Karpas-422 (cell line): ENCODE measurements at regions not wholly inside any gene's neighbourhood (a gene's known extent, or its start where the extent isn't known, plus 50 kb on each side); places are given as distances from the start of the nearest gene placed in this dataset.

Experiments used
- DNase-seq: peaks from one replicate; pipeline ENCODE4 v3.0.0-alpha.2; 2015
- H2AFZ ChIP-seq: fragments of 200-600 bp; sonication (generic); 2 replicates; pipeline ENCODE4 v1.6.1; 2014; ENCODE audit warnings: antibody characterized with exemption, low read length, mixed read lengths
- H3K27ac ChIP-seq: fragments of 200-600 bp; sonication (generic); 2 replicates; pipeline ENCODE4 v1.5.1; 2014; ENCODE audit warnings: mild to moderate bottlenecking, low read length, moderate library complexity
- H3K27me3 ChIP-seq: fragments of 200-600 bp; sonication (generic); 2 replicates; pipeline ENCODE4 v1.6.1; 2014; ENCODE audit warnings: low read length, mixed read lengths
- H3K36me3 ChIP-seq: fragments of 200-600 bp; sonication (generic); 2 replicates; pipeline ENCODE4 v1.6.1; 2014; ENCODE audit warnings: low read length, mixed read lengths; ENCODE audit not compliant: insufficient read depth
- H3K4me1 ChIP-seq: fragments of 200-600 bp; sonication (generic); 2 replicates; pipeline ENCODE4 v1.6.1; 2014; ENCODE audit warnings: mild to moderate bottlenecking, low read length, mixed read lengths
- H3K4me2 ChIP-seq: fragments of 200-600 bp; sonication (generic); 2 replicates; pipeline ENCODE4 v1.6.1; 2014; ENCODE audit warnings: low read length, low read depth, mild to moderate bottlenecking; ENCODE audit not compliant: poor library complexity, severe bottlenecking
- H3K4me3 ChIP-seq: fragments of 200-600 bp; sonication (generic); 2 replicates; pipeline ENCODE4 v1.5.1; 2014; ENCODE audit warnings: mild to moderate bottlenecking, antibody characterized with exemption, low read length, mixed read lengths
- H3K79me2 ChIP-seq: fragments of 200-600 bp; sonication (generic); 2 replicates; pipeline ENCODE4 v1.6.1; 2014; ENCODE audit warnings: mild to moderate bottlenecking, low read length, mixed read lengths
- H3K9ac ChIP-seq: fragments of 200-600 bp; sonication (generic); 2 replicates; pipeline ENCODE4 v1.6.0; 2014; ENCODE audit warnings: low read length
- H3K9me2 ChIP-seq: fragments of 200-600 bp; sonication (generic), shearing (Covaris generic); replicated peaks from 2 replicates; pipeline ENCODE4 v1.6.0; 2014; ENCODE audit warnings: mild to moderate bottlenecking, low read length, moderate library complexity; ENCODE audit not compliant: insufficient read depth
- H3K9me3 ChIP-seq: fragments of 300-700, 200-600 bp; sonication (generic); 2 replicates; pipeline ENCODE4 v1.6.1; 2014; ENCODE audit warnings: low read length, mixed read lengths
- H4K20me1 ChIP-seq: fragments of 200-600 bp; sonication (generic); 2 replicates; pipeline ENCODE4 v1.6.1; 2014; ENCODE audit warnings: mild to moderate bottlenecking, antibody characterized with exemption, low read length, low read depth; ENCODE audit not compliant: insufficient read depth

GRCh38 chr11:91625495-91625894 is 599.1 kb upstream of the FAT3 start:
- no peak for DNase-seq
- no peak overlapping the region for H2AFZ ChIP-seq
- H3K9ac ChIP-seq, result no peak overlapping the region
- no peaks in the 10 kb centered on the region for H3K4me1 ChIP-seq
- no peak overlapping the region for H3K27ac ChIP-seq
- no peaks in the 10 kb centered on the region for H3K27me3 ChIP-seq
- peaks cover 61% of the 10 kb centered on the region for H3K9me3 ChIP-seq
- no peak overlapping the region for H3K4me3 ChIP-seq
- H4K20me1 ChIP-seq, result no peaks in the 10 kb centered on the region
- no peaks in the 10 kb centered on the region for H3K79me2 ChIP-seq
- H3K36me3 ChIP-seq, result no peaks in the 10 kb centered on the region
- H3K4me2 ChIP-seq, result no peak overlapping the region
- H3K9me2 ChIP-seq, result no peaks in the 10 kb centered on the region

GRCh38 chr11:91624021-91624420 is 600.6 kb upstream of the FAT3 start:
- Histone ChIP-seq H3K27me3 (no peaks in the 10 kb centered on the region), H3K9me2 (no peaks in the 10 kb centered on the region), H3K9ac (no peak overlapping the region), H3K4me2 (no peak overlapping the region), H4K20me1 (no peaks in the 10 kb centered on the region), H3K27ac (no peak overlapping the region), H3K79me2 (no peaks in the 10 kb centered on the region), H3K36me3 (no peaks in the 10 kb centered on the region), H3K4me3 (no peak overlapping the region), H2AFZ (no peak overlapping the region), H3K4me1 (no peaks in the 10 kb centered on the region), H3K9me3 (peaks cover 68% of the 10 kb centered on the region)
- no peak for DNase-seq

GRCh38 chr11:91608677-91609076 is 615.9 kb upstream of the FAT3 start:
- Histone ChIP-seq H3K79me2 (no peaks in the 10 kb centered on the region), H3K9me3 (peaks cover 82% of the 10 kb centered on the region), H3K9me2 (no peaks in the 10 kb centered on the region), H4K20me1 (no peaks in the 10 kb centered on the region), H2AFZ (no peak overlapping the region), H3K4me2 (no peak overlapping the region), H3K27ac (no peak overlapping the region), H3K4me3 (no peak overlapping the region), H3K27me3 (no peaks in the 10 kb centered on the region), H3K36me3 (no peaks in the 10 kb centered on the region), H3K4me1 (no peaks in the 10 kb centered on the region), H3K9ac (no peak overlapping the region)
- no peak for DNase-seq

- no peak overlapping the region for H3K9ac ChIP-seq
- H3K27ac ChIP-seq, result no peak overlapping the region
- H2AFZ ChIP-seq, result no peak overlapping the region
- no peaks in the 10 kb centered on the region for H3K9me2 ChIP-seq
- no peaks in the 10 kb centered on the region for H3K79me2 ChIP-seq
- H3K4me1 ChIP-seq, result no peaks in the 10 kb centered on the region
- no peaks in the 10 kb centered on the region for H3K27me3 ChIP-seq
- H3K4me3 ChIP-seq, result no peak overlapping the region
- DNase-seq, result no peak
- no peaks in the 10 kb centered on the region for H4K20me1 ChIP-seq
- H3K4me2 ChIP-seq, result no peak overlapping the region
- H3K36me3 ChIP-seq, result no peaks in the 10 kb centered on the region
- peaks cover 85% of the 10 kb centered on the region for H3K9me3 ChIP-seq
These were observed 628.5 kb upstream of the FAT3 start for GRCh38 chr11:91596111-91596510.

- H3K4me1 ChIP-seq, result no peaks in the 10 kb centered on the region
- no peaks in the 10 kb centered on the region for H3K27me3 ChIP-seq
- H4K20me1 ChIP-seq, result no peaks in the 10 kb centered on the region
- no peak overlapping the region for H3K4me3 ChIP-seq
- H3K9me3 ChIP-seq, result peaks cover 81% of the 10 kb centered on the region
- no peak overlapping the region for H3K27ac ChIP-seq
- H3K79me2 ChIP-seq, result no peaks in the 10 kb centered on the region
- no peaks in the 10 kb centered on the region for H3K36me3 ChIP-seq
- no peak overlapping the region for H3K4me2 ChIP-seq
- no peak for DNase-seq
- H2AFZ ChIP-seq, result no peak overlapping the region
- H3K9me2 ChIP-seq, result no peaks in the 10 kb centered on the region
- H3K9ac ChIP-seq, result no peak overlapping the region
These were observed 633.6 kb upstream of the FAT3 start for GRCh38 chr11:91591021-91591420.

DNA sequence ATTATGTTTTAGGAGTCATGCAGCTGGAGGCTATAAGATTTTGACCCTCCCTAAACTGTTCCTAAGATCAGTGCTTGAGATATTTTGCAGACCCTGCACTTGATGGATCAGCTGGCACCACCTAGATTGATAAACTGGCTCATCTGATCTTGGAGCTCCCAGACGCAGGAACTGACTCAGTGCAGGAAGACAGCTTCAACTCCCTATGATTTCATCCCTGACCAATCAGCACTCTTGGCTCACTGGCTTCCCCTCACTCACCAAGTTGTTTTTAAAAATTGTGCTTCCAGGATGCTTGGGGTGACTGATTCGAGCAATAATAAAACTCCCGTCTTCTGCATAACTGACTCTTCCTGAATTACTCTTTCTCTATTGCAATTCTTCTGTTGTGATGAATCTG is 637.5 kb upstream of the FAT3 start:
- DNase-seq, result no peak
- H3K79me2 ChIP-seq, result no peaks in the 10 kb centered on the region
- no peak overlapping the region for H2AFZ ChIP-seq
- H4K20me1 ChIP-seq, result no peaks in the 10 kb centered on the region
- peaks cover 66% of the 10 kb centered on the region for H3K9me3 ChIP-seq
- H3K27ac ChIP-seq, result no peak overlapping the region
- peaks cover 3% of the 10 kb centered on the region; the same call in 1 of the 2 replicates for H3K36me3 ChIP-seq
- no peaks in the 10 kb centered on the region for H3K4me1 ChIP-seq
- no peak overlapping the region for H3K4me3 ChIP-seq
- no peaks in the 10 kb centered on the region for H3K27me3 ChIP-seq
- no peaks in the 10 kb centered on the region for H3K9me2 ChIP-seq
- H3K4me2 ChIP-seq, result no peak overlapping the region
- H3K9ac ChIP-seq, result no peak overlapping the region

DNA sequence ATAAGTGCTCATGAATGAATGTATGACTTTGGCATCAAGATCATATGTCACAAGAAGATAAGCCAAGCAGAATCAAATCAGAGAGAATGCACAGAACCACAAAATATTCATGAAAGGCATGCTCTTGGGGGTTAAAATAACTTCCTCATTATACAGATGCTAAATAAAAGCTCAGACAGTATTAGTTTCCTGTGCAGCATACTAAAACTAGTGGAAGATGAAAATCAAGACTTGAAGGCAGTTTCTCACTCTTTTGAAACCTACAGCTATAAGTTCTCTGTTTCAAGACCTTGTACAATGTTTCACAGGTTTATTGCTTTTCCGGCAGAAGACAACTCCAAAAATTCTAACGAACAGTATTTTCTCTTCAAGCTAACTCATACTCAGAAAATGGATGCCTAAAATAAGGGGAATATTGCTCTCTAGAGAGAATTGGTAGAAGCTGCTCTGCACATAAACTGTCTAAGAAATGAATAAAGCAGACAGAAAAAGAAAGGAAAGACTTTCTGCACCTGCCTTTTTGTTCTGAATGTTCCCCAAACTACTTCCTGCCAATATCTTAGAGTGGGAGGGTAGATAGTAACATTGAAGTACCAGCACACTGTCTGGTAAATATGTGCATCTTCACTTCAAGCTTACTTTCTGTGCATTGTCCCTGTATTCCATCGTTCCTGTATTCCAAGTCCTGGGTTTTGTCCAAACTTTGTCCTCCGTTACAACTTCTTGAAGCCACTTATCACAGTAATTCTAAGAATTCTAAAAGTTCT is 639.4 kb upstream of the FAT3 start:
- no peaks in the 10 kb centered on the region for H3K79me2 ChIP-seq
- no peaks in the 10 kb centered on the region for H3K4me1 ChIP-seq
- no peaks in the 10 kb centered on the region for H3K9me2 ChIP-seq
- H3K9me3 ChIP-seq, result peaks cover 51% of the 10 kb centered on the region
- no peak overlapping the region for H3K4me2 ChIP-seq
- H3K36me3 ChIP-seq, result peaks cover 3% of the 10 kb centered on the region; the same call in 1 of the 2 replicates
- H4K20me1 ChIP-seq, result no peaks in the 10 kb centered on the region
- no peak overlapping the region for H3K4me3 ChIP-seq
- no peak for DNase-seq
- no peak overlapping the region for H3K27ac ChIP-seq
- no peak overlapping the region for H2AFZ ChIP-seq
- H3K27me3 ChIP-seq, result no peaks in the 10 kb centered on the region
- no peak overlapping the region for H3K9ac ChIP-seq

DNA sequence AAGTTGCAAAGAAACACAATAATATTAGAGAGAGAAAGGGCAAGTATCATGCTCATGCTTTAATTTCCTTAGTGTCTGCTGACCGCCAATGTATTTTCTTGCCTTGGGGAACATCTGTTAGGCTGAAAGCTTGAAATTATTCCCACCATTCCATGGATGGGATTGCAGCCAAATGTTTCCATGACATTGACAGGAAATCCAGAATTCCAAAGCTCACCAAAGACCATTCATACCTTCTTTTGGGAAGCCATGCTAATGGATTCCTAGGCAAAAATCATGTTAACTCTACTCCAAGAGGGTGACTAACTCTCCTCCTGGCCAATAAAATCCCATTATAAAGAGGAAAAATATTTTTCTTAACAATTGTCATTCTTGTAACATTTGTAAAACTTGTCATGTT is 661.4 kb upstream of the FAT3 start:
- Histone ChIP-seq H3K4me3 (no peak overlapping the region), H3K27ac (no peak overlapping the region), H3K36me3 (no peaks in the 10 kb centered on the region), H3K27me3 (no peaks in the 10 kb centered on the region), H3K9me3 (peaks cover 64% of the 10 kb centered on the region), H3K9me2 (no peaks in the 10 kb centered on the region), H4K20me1 (no peaks in the 10 kb centered on the region), H2AFZ (no peak overlapping the region), H3K9ac (no peak overlapping the region), H3K79me2 (no peaks in the 10 kb centered on the region), H3K4me2 (no peak overlapping the region), H3K4me1 (no peaks in the 10 kb centered on the region)
- no peak for DNase-seq
